ENCODE measurements at regions not wholly inside any gene's neighbourhood (a gene's known extent, or its start where the extent isn't known, plus 50 kb on each side); places are given as distances from the start of the nearest gene placed in this dataset.

DNA sequence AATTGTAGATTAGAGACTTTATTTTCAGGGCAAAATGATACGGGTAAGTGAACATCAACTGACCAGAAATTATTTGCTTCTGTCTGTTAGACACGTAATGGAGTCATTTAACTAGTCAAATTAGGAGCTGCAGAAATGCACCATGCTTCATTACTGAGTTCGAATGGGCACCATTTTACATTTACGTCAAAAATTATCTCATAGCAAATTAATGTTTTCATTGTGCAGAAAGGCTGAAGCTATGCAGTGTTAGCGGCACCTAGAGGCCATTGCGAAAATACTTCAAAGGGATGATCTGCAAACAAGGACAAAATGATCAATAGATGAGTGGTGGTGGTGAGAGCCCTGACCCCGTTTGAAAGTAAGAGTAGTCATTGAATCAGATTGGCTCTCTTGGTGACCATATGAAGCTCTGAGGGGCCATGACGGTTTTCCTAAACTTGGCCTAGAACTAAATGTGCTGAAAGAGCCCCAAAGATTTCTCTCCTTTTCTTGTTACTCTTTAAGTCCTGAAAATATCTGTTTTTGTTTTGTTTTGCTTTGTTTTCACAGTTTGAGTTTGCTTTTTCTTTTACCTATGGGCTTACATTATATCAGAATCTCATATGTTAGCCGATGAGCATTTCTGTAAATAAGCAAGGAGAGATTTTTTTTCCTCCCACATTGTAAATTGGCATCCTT is 277.9 kb downstream of the ZNF536 start:
- TF ChIP-seq, protein P1, sequence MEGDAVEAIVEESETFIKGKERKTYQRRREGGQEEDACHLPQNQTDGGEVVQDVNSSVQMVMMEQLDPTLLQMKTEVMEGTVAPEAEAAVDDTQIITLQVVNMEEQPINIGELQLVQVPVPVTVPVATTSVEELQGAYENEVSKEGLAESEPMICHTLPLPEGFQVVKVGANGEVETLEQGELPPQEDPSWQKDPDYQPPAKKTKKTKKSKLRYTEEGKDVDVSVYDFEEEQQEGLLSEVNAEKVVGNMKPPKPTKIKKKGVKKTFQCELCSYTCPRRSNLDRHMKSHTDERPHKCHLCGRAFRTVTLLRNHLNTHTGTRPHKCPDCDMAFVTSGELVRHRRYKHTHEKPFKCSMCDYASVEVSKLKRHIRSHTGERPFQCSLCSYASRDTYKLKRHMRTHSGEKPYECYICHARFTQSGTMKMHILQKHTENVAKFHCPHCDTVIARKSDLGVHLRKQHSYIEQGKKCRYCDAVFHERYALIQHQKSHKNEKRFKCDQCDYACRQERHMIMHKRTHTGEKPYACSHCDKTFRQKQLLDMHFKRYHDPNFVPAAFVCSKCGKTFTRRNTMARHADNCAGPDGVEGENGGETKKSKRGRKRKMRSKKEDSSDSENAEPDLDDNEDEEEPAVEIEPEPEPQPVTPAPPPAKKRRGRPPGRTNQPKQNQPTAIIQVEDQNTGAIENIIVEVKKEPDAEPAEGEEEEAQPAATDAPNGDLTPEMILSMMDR (IDR thresholded peaks at IDR 0.05; ENCODE audit: low read length): peak; percentile 75
- no peak for TF ChIP-seq EZH2 (optimal IDR thresholded peaks at IDR 0.05; ENCODE audit: low read depth, low read length)

All from MM.1S (cell line).